ENCODE measurements at regions not wholly inside any gene's neighbourhood (a gene's known extent, or its start where the extent isn't known, plus 50 kb on each side); places are given as distances from the start of the nearest gene placed in this dataset.

DNA sequence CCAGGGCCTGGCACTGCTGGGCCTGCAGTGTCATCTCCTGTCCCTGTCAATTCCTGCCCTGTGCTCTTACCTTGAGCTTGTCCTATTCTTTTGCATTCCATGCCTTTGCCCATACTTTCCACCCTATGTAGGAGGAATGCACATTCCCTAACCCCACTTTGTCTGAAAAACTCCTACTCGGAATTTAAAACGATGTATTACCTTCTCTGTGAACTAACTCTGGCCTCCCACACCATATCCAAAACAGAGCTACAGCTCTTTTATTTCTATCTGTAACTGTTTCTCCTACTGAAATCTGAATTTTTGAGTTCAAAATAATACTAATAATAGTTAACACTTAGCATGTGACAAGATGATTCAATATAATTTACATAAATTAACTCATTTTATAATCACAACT is 353.7 kb downstream of the FRK start:
- no peaks in the 10 kb centered on the region; the same call in 1 of the 2 replicates for H3K9me3 ChIP-seq (replicated peaks; ENCODE audit: control insufficient read depth, insufficient read depth, low read depth, low read length)
- H3K4me1 ChIP-seq (replicated peaks in 1 of 2; ENCODE audit: control insufficient read depth in 2 of 2, insufficient read depth in 2 of 2, low read length in 2 of 2): no peaks in the 10 kb centered on the region
- ChIA-PET CTCF (ENCODE audit: low intra/inter-chr PET ratio) (no interaction called here), POLR2A (no interaction called here)
- no peaks in the 10 kb centered on the region for H3K79me2 ChIP-seq (ENCODE audit: control insufficient read depth, insufficient read depth, low read length)
- no peak overlapping the region for H3K27ac ChIP-seq (ENCODE audit: extremely low read depth, low read depth, low read length)
- no peak for ATAC-seq
- H3K9me1 ChIP-seq (ENCODE audit: control insufficient read depth, insufficient read depth, low read length): no peaks in the 10 kb centered on the region
- H3K4me2 ChIP-seq (ENCODE audit: insufficient read depth, low read length): no peak overlapping the region
- H2AFZ ChIP-seq (ENCODE audit: low read depth, low read length): no peak overlapping the region
- H4K20me1 ChIP-seq (replicated peaks; ENCODE audit: control insufficient read depth, insufficient read depth, low read length): no peaks in the 10 kb centered on the region
- no peaks in the 10 kb centered on the region for H3K27me3 ChIP-seq (ENCODE audit: control insufficient read depth in 2 of 2, insufficient read depth in 2 of 2, low read length in 2 of 2)
- WGBS (ENCODE audit: insufficient coverage, low coverage, missing lambda C conversion rate): 0% methylated on average over 2 of the region's 2 CpGs
- no peaks in the 10 kb centered on the region for H3K36me3 ChIP-seq (ENCODE audit: control insufficient read depth, insufficient read depth, low read length)
- no peak for FAIRE-seq
- H3K9ac ChIP-seq (ENCODE audit: insufficient read depth in 1 of 2, low read depth in 2 of 2, low read length in 2 of 2): no peak overlapping the region
- BruUV-seq (replicated peaks): no TSS peak
- intact Hi-C loops (cut with micrococcal nuclease) (no loop called here), in situ Hi-C loops (cut with MboI) (no loop called here)
- no peak for DNase-seq (ENCODE audit: extremely low read depth in 1 of 4, low spot score in 3 of 4)
- H3K4me3 ChIP-seq: no peak overlapping the region
- no peak for TF ChIP-seq CHD7 (IDR thresholded peaks at IDR 0.05; ENCODE audit: low read depth, low read length)
- TF ChIP-seq, protein P1, sequence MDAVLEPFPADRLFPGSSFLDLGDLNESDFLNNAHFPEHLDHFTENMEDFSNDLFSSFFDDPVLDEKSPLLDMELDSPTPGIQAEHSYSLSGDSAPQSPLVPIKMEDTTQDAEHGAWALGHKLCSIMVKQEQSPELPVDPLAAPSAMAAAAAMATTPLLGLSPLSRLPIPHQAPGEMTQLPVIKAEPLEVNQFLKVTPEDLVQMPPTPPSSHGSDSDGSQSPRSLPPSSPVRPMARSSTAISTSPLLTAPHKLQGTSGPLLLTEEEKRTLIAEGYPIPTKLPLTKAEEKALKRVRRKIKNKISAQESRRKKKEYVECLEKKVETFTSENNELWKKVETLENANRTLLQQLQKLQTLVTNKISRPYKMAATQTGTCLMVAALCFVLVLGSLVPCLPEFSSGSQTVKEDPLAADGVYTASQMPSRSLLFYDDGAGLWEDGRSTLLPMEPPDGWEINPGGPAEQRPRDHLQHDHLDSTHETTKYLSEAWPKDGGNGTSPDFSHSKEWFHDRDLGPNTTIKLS (IDR thresholded peaks at IDR 0.05; ENCODE audit: borderline replicate concordance, low read depth): no peak
- no peak for TF ChIP-seq ZBTB5 (IDR thresholded peaks at IDR 0.05)
- TF ChIP-seq NCOA6 (IDR thresholded peaks at IDR 0.05): no peak
- no peak for TF ChIP-seq NCOR1 (IDR thresholded peaks at IDR 0.05)
- no peak for TF ChIP-seq KLF16 (IDR thresholded peaks at IDR 0.05)
- TF ChIP-seq NFYB (IDR thresholded peaks at IDR 0.05; ENCODE audit: extremely low read depth, insufficient read length): no peak

All from K562 (cell line).